IMR-90 (cell line): ENCODE measurements at regions not wholly inside any gene's neighbourhood (a gene's known extent, or its start where the extent isn't known, plus 50 kb on each side); places are given as distances from the start of the nearest gene placed in this dataset.

Source experiments
- BHLHE40 ChIP-seq: fragments of 150-350 bp; IDR thresholded peaks from 2 replicates; pipeline ENCODE4 v1.6.1; 2016; ENCODE audit warnings: mild to moderate bottlenecking, low read depth, low read length
- CEBPB ChIP-seq: IDR thresholded peaks from 2 replicates; pipeline ENCODE4 v1.6.1; 2012; ENCODE audit warnings: low read depth, low read length, improper control_type of control experiment
- CTCF ChIP-seq: conservative IDR thresholded peaks from 2 replicates; pipeline ENCODE4 v1.5.1; 2012; ENCODE audit warnings: mild to moderate bottlenecking, low read depth, low read length, improper control_type of control experiment
- MXI1 ChIP-seq: IDR thresholded peaks from 2 replicates; pipeline ENCODE4 v1.6.1; 2012; ENCODE audit warnings: low read depth, mild to moderate bottlenecking, low read length, moderate library complexity, borderline replicate concordance
- POLR2A ChIP-seq: IDR thresholded peaks from 2 replicates; pipeline ENCODE4 v1.6.1; 2012; ENCODE audit warnings: mild to moderate bottlenecking, low read depth, low read length
- RCOR1 ChIP-seq: IDR thresholded peaks from 2 replicates; pipeline ENCODE4 v1.6.1; 2012; ENCODE audit warnings: mild to moderate bottlenecking, low read length, improper control_type of control experiment; ENCODE audit not compliant: insufficient replicate concordance
- RFX5 ChIP-seq: IDR thresholded peaks from 2 replicates; pipeline ENCODE4 v1.8.0; 2012; ENCODE audit warnings: low read depth, mild to moderate bottlenecking, low read length, moderate library complexity

- TF ChIP-seq CTCF (no peak), RFX5 (no peak), RCOR1 (no peak), MXI1 (no peak), CEBPB (no peak), POLR2A (no peak), BHLHE40 (no peak)
Measured at GRCh38 chr3:59267021-59267420, 217.2 kb upstream of the CFAP20DC start.
